Endothelial cell of umbilical vein (primary cell): ENCODE measurements at regions not wholly inside any gene's neighbourhood (a gene's known extent, or its start where the extent isn't known, plus 50 kb on each side); places are given as distances from the start of the nearest gene placed in this dataset.

ENCODE experiments used
- BruUV-seq: library from RNA; stranded (reverse); fragments of 400-500 nt; replicated peaks from 2 replicates; lab custom pipeline; 2021; lab: Mats Ljungman, UMichigan
- CTCF ChIA-PET: fragments of 300-600, 350-600 bp; sonication (Branson Sonifier 250); formaldehyde crosslinking; loops from one replicate; lab custom pipeline; 2021; ENCODE audit warnings: antibody characterized with exemption, inconsistent platforms; lab: Charles Lee
- POLR2A ChIA-PET: fragments of 300-600, 350-600 bp; sonication (Branson Sonifier 250); formaldehyde crosslinking; loops from one replicate; lab custom pipeline; 2021; ENCODE audit warnings: antibody characterized with exemption, inconsistent platforms; lab: Charles Lee
- DNase-seq: peaks from one replicate; pipeline ENCODE4 v3.0.0-alpha.2; 2011; ENCODE audit warnings: low read depth, low spot score
- FAIRE-seq: peaks from 2 replicates; lab custom pipeline; 2011; peaks lifted over from hg19 to GRCh38; lab: Jason Lieb, UNC
- H2AFZ ChIP-seq: 2 replicates; pipeline ENCODE4 v1.6.0; 2012; ENCODE audit warnings: low read depth, low read length, control low read depth, inconsistent platforms
- H3K27ac ChIP-seq: 2 replicates; pipeline ENCODE4 v1.5.1; 2011; ENCODE audit warnings: low read depth, mild to moderate bottlenecking, control low read depth, low read length, moderate library complexity; ENCODE audit not compliant: insufficient read depth
- H3K27me3 ChIP-seq, 2 experiments: 2 replicates each; pipeline versions ENCODE4 v1.6.0 to v1.6.1; 2011; ENCODE audit warnings: low read length in 2 of 2, mixed read lengths in 1 of 2; ENCODE audit not compliant: control insufficient read depth in 2 of 2, insufficient read depth in 2 of 2
- H3K36me3 ChIP-seq, 2 experiments: 2 replicates in 1 of 2; 3 replicates in 1 of 2; pipeline ENCODE4 v1.5.1; 2011; ENCODE audit warnings: low read length in 2 of 2, mild to moderate bottlenecking in 1 of 2, moderate library complexity in 1 of 2; ENCODE audit not compliant: control insufficient read depth in 2 of 2, insufficient read depth in 2 of 2; ENCODE audit errors: extremely low read depth in 1 of 2
- H3K4me1 ChIP-seq: 3 replicates; pipeline ENCODE4 v1.5.1; 2011; ENCODE audit warnings: mild to moderate bottlenecking, low read length; ENCODE audit not compliant: control insufficient read depth, insufficient read depth; ENCODE audit errors: extremely low read depth
- H3K4me2 ChIP-seq: 2 replicates; pipeline ENCODE4 v1.6.1; 2011; ENCODE audit warnings: low read length, control low read depth, mixed read lengths; ENCODE audit not compliant: insufficient read depth
- H3K4me3 ChIP-seq, 3 experiments: fragments of 200-600 bp in 1 of 3; sonication (generic), shearing (Covaris generic) in 1 of 3; replicated peaks in 1 of 3; 2 replicates each; pipeline ENCODE4 v1.5.1; 2011 to 2016; ENCODE audit warnings: control low read depth in 3 of 3, low read length in 3 of 3, mild to moderate bottlenecking in 2 of 3, inconsistent platforms in 1 of 3, low read depth in 1 of 3, moderate library complexity in 1 of 3; ENCODE audit not compliant: insufficient read depth in 1 of 3
- H3K79me2 ChIP-seq: 2 replicates; pipeline ENCODE4 v1.6.0; 2012; ENCODE audit warnings: low read length, inconsistent platforms; ENCODE audit not compliant: control insufficient read depth, insufficient read depth
- H3K9ac ChIP-seq: replicated peaks from 2 replicates; pipeline ENCODE3; 2011; ENCODE audit warnings: low read length, control low read depth; ENCODE audit not compliant: insufficient read depth; ENCODE audit errors: extremely low read depth
- H3K9me1 ChIP-seq: replicated peaks from 3 replicates; pipeline ENCODE4 v1.6.0; 2011; ENCODE audit warnings: mild to moderate bottlenecking, low read length; ENCODE audit not compliant: control insufficient read depth, insufficient read depth; ENCODE audit errors: extremely low read depth
- H3K9me3 ChIP-seq: replicated peaks from 2 replicates; pipeline ENCODE4 v1.5.1; 2012; ENCODE audit warnings: low read length, inconsistent platforms; ENCODE audit not compliant: control insufficient read depth, insufficient read depth
- H4K20me1 ChIP-seq: replicated peaks from 2 replicates; pipeline ENCODE3; 2011; ENCODE audit warnings: mild to moderate bottlenecking, low read length; ENCODE audit not compliant: control insufficient read depth, insufficient read depth; ENCODE audit errors: extremely low read depth
- CTCF ChIP-seq, 2 donors: IDR thresholded peaks; 1 replicate in 1 of 2; 2 replicates in 1 of 2; pipeline ENCODE4 v1.5.1; 2011; ENCODE audit warnings: low read length in 2 of 2, mild to moderate bottlenecking in 2 of 2, moderate library complexity in 2 of 2, control low read depth in 1 of 2, inconsistent platforms in 1 of 2, low read depth in 1 of 2; ENCODE audit not compliant: insufficient read depth in 1 of 2; ENCODE audit errors: extremely low read depth in 1 of 2
- EZH2 ChIP-seq: IDR thresholded peaks from 2 replicates; pipeline ENCODE4 v1.6.1; 2012; ENCODE audit warnings: borderline replicate concordance, low read depth, mild to moderate bottlenecking, moderate library complexity, low read length, inconsistent platforms; ENCODE audit not compliant: severe bottlenecking
- FOS ChIP-seq: IDR thresholded peaks from 2 replicates; pipeline ENCODE4 v1.6.1; 2011; ENCODE audit warnings: mild to moderate bottlenecking, low read length, moderate library complexity, borderline replicate concordance; ENCODE audit not compliant: insufficient read depth
- GATA2 ChIP-seq: IDR thresholded peaks from 2 replicates; pipeline ENCODE4 v1.7.0; 2011; ENCODE audit warnings: low read depth, mild to moderate bottlenecking, moderate library complexity, mixed read lengths, low read length; ENCODE audit not compliant: insufficient read length, insufficient read depth
- JUN ChIP-seq: IDR thresholded peaks from 2 replicates; pipeline ENCODE4 v1.6.1; 2011; ENCODE audit warnings: borderline replicate concordance, low read depth; ENCODE audit not compliant: insufficient read length, insufficient read depth
- MAX ChIP-seq: IDR thresholded peaks from 2 replicates; pipeline ENCODE4 v1.6.1; 2011; ENCODE audit not compliant: insufficient read depth, insufficient read length
- MYC ChIP-seq: IDR thresholded peaks from one replicate; pipeline ENCODE4 v1.6.1; 2011; ENCODE audit warnings: mild to moderate bottlenecking, low read depth, low read length
- POLR2A ChIP-seq: IDR thresholded peaks from 2 replicates; pipeline ENCODE4 v1.6.1; 2012; ENCODE audit warnings: low read depth, mild to moderate bottlenecking, control low read depth, low read length
- POLR2AphosphoS5 ChIP-seq: IDR thresholded peaks from 2 replicates; pipeline ENCODE4 v1.6.1; 2012; ENCODE audit warnings: low read depth, mild to moderate bottlenecking, control low read depth, low read length, moderate library complexity; ENCODE audit not compliant: insufficient read depth
- dilution Hi-C: fragments of 300-500 bp; cut with MboI; formaldehyde crosslinking; loops from one replicate; pipeline ENCODE4 v1.15.0; 2019; ENCODE audit warnings: low sequenced_read_pairs; ENCODE audit not compliant: extremely low pct_ligation_motif_present
- intact Hi-C: fragments of 100-400 bp; cut with micrococcal nuclease; formaldehyde crosslinking; loops from one replicate; pipeline ENCODE4 v1.10.0; 2022

GRCh38 chr6:145313041-145313855, 422.1 kb downstream of the EPM2A start:
- no peak overlapping the region for H2AFZ ChIP-seq
- H3K36me3 ChIP-seq: no peaks in the 10 kb centered on the region
- no peaks in the 10 kb centered on the region for H3K79me2 ChIP-seq
- H3K9me3 ChIP-seq: no peaks in the 10 kb centered on the region
- no peaks in the 10 kb centered on the region for H4K20me1 ChIP-seq
- DNase-seq: no peak
- no peak overlapping the region for H3K4me2 ChIP-seq
- intact Hi-C loops: no loop called here
- no peak overlapping the region for H3K4me3 ChIP-seq
- TF ChIP-seq EZH2: no peak
- TF ChIP-seq POLR2AphosphoS5: no peak
- no peak for TF ChIP-seq JUN
- TF ChIP-seq FOS: no peak
- no peak for TF ChIP-seq MYC
- TF ChIP-seq MAX: no peak
- TF ChIP-seq GATA2: no peak
- no peak for TF ChIP-seq POLR2A
- TF ChIP-seq CTCF (IDR thresholded peaks at IDR 0.05; ENCODE audit: extremely low read depth in 1 of 2, insufficient read depth in 1 of 2, low read depth in 1 of 2, low read length in 2 of 2): no peak
- H3K27ac ChIP-seq: no peak overlapping the region
- no peak for FAIRE-seq
- H3K9ac ChIP-seq: no peak overlapping the region
- dilution Hi-C loops: no loop called here
- POLR2A ChIA-PET: no interaction called here
- H3K4me1 ChIP-seq: no peaks in the 10 kb centered on the region
- H3K27me3 ChIP-seq: no peaks in the 10 kb centered on the region
- H3K9me1 ChIP-seq: no peaks in the 10 kb centered on the region
- CTCF ChIA-PET: no interaction called here
- no TSS peak for BruUV-seq
